Liver (tissue), 8 donors: ENCODE measurements at regions not wholly inside any gene's neighbourhood (a gene's known extent, or its start where the extent isn't known, plus 50 kb on each side); places are given as distances from the start of the nearest gene placed in this dataset.

Experiments used
- DNase-seq: peaks from one replicate; pipeline ENCODE4 v3.0.0-alpha.2; 2017; ENCODE audit warnings: low spot score
- H3K27ac ChIP-seq, 2 donors: one replicate each; pipeline ENCODE4 v1.7.0; 2013; ENCODE audit warnings: inconsistent platforms in 2 of 2, low read length in 2 of 2, control low read depth in 1 of 2, low read depth in 1 of 2, mild to moderate bottlenecking in 1 of 2
- H3K27me3 ChIP-seq, 4 donors: one replicate each; pipeline versions ENCODE4 v1.6.1 to v1.7.0; 2013; ENCODE audit warnings: low read length in 3 of 4, inconsistent platforms in 1 of 4, mild to moderate bottlenecking in 1 of 4, moderate library complexity in 1 of 4; ENCODE audit not compliant: control insufficient read depth in 4 of 4, insufficient read depth in 4 of 4
- H3K36me3 ChIP-seq, 4 donors: one replicate each; pipeline versions ENCODE4 v1.6.1 to v1.7.0; 2013; ENCODE audit warnings: low read length in 3 of 4, mild to moderate bottlenecking in 3 of 4, low read depth in 1 of 4, moderate library complexity in 1 of 4; ENCODE audit not compliant: control insufficient read depth in 4 of 4, insufficient read depth in 3 of 4
- H3K4me1 ChIP-seq, 4 donors: one replicate each; pipeline versions ENCODE4 v1.6.1 to v1.7.0; 2013; ENCODE audit warnings: low read length in 3 of 4, mild to moderate bottlenecking in 3 of 4, moderate library complexity in 1 of 4; ENCODE audit not compliant: control insufficient read depth in 4 of 4, insufficient read depth in 4 of 4
- H3K4me3 ChIP-seq, 3 donors: one replicate each; pipeline versions ENCODE4 v1.6.1 to v1.7.0; 2013; ENCODE audit warnings: low read length in 3 of 3, control low read depth in 1 of 3, low read depth in 1 of 3, mild to moderate bottlenecking in 1 of 3
- H3K9ac ChIP-seq, 2 donors: one replicate each; pipeline ENCODE4 v1.7.0; 2013; ENCODE audit warnings: low read length in 2 of 2, mild to moderate bottlenecking in 2 of 2, moderate library complexity in 2 of 2, control low read depth in 1 of 2, low read depth in 1 of 2
- H3K9me3 ChIP-seq, 4 donors: one replicate each; pipeline versions ENCODE4 v1.6.1 to v1.7.0; 2013; ENCODE audit warnings: low read length in 3 of 4; ENCODE audit not compliant: control insufficient read depth in 4 of 4
- EGR1 ChIP-seq, 2 donors: IDR thresholded peaks; 2 replicates each; pipeline ENCODE4 v1.6.1; 2016 to 2018; ENCODE audit warnings: antibody characterized with exemption in 2 of 2, low read depth in 2 of 2
- FOXA1 ChIP-seq: IDR thresholded peaks from 2 replicates; pipeline ENCODE4 v1.6.1; 2016; ENCODE audit warnings: antibody characterized with exemption
- FOXA2 ChIP-seq: IDR thresholded peaks from 2 replicates; pipeline ENCODE4 v1.6.1; 2016; ENCODE audit warnings: antibody characterized with exemption
- GABPA ChIP-seq, 2 donors: IDR thresholded peaks in 1 of 2; conservative IDR thresholded peaks in 1 of 2; 2 replicates each; pipeline ENCODE4 v1.6.1; 2016; ENCODE audit warnings: antibody characterized with exemption in 2 of 2, mild to moderate bottlenecking in 1 of 2, moderate library complexity in 1 of 2
- HNF4A ChIP-seq, 2 donors: conservative IDR thresholded peaks; 2 replicates each; pipeline ENCODE4 v1.6.1; 2016; ENCODE audit warnings: antibody characterized with exemption in 2 of 2, mild to moderate bottlenecking in 2 of 2
- HNF4G ChIP-seq: IDR thresholded peaks from 2 replicates; pipeline ENCODE4 v1.6.1; 2016; ENCODE audit warnings: antibody characterized with exemption
- JUND ChIP-seq, 2 donors: IDR thresholded peaks; 2 replicates each; pipeline ENCODE4 v1.6.1; 2016; ENCODE audit warnings: antibody characterized with exemption in 2 of 2
- MAX ChIP-seq: IDR thresholded peaks from 2 replicates; pipeline ENCODE4 v1.6.1; 2016; ENCODE audit warnings: antibody characterized with exemption
- NR2F2 ChIP-seq: IDR thresholded peaks from 2 replicates; pipeline ENCODE4 v1.6.1; 2016; ENCODE audit warnings: antibody characterized with exemption
- RAD21 ChIP-seq, 2 donors: IDR thresholded peaks; 2 replicates each; pipeline ENCODE4 v1.6.1; 2016; ENCODE audit warnings: antibody characterized with exemption in 2 of 2, mild to moderate bottlenecking in 2 of 2
- REST ChIP-seq: IDR thresholded peaks from 2 replicates; pipeline ENCODE4 v1.6.1; 2016; ENCODE audit warnings: antibody characterized with exemption, mild to moderate bottlenecking
- RXRA ChIP-seq, 2 donors: IDR thresholded peaks; 2 replicates each; pipeline ENCODE4 v1.6.1; 2017 to 2018; ENCODE audit warnings: antibody characterized with exemption in 2 of 2, mild to moderate bottlenecking in 1 of 2
- SP1 ChIP-seq: IDR thresholded peaks from 2 replicates; pipeline ENCODE4 v1.6.1; 2018; ENCODE audit warnings: antibody characterized with exemption, mild to moderate bottlenecking
- TAF1 ChIP-seq: conservative IDR thresholded peaks from 2 replicates; pipeline ENCODE4 v1.6.1; 2016; ENCODE audit warnings: antibody characterized with exemption, mild to moderate bottlenecking
- YY1 ChIP-seq: IDR thresholded peaks from 2 replicates; pipeline ENCODE4 v1.6.1; 2016; ENCODE audit warnings: antibody characterized with exemption, mild to moderate bottlenecking
- WGBS: extraction: QIAGEN DNeasy Blood & Tissue Kit; methylation state at CpG from one replicate; pipeline ENCODE4 v1.1.7; 2013; 5-methylcytosine and 5-hydroxymethylcytosine counted together
- TF ChIP-seq, protein P1 (sequence below): IDR thresholded peaks from 2 replicates; pipeline ENCODE4 v1.6.1; 2016; ENCODE audit warnings: antibody characterized with exemption
- TF ChIP-seq, protein P2 (sequence below): IDR thresholded peaks from 2 replicates; pipeline ENCODE4 v1.6.1; 2016; ENCODE audit warnings: antibody characterized with exemption
- TF ChIP-seq, protein P3 (sequence below): fragments of 150-350 bp; IDR thresholded peaks from 2 replicates; pipeline ENCODE4 v1.5.1; 2017; ENCODE audit warnings: improper control_type of control experiment, low read depth, low read length; ENCODE audit not compliant: missing input control
- donor health status: healthy.
- donor health status: healthy.
- donor health status: healthy.
- donor health status: healthy.
- donor health status: healthy.

DNA sequence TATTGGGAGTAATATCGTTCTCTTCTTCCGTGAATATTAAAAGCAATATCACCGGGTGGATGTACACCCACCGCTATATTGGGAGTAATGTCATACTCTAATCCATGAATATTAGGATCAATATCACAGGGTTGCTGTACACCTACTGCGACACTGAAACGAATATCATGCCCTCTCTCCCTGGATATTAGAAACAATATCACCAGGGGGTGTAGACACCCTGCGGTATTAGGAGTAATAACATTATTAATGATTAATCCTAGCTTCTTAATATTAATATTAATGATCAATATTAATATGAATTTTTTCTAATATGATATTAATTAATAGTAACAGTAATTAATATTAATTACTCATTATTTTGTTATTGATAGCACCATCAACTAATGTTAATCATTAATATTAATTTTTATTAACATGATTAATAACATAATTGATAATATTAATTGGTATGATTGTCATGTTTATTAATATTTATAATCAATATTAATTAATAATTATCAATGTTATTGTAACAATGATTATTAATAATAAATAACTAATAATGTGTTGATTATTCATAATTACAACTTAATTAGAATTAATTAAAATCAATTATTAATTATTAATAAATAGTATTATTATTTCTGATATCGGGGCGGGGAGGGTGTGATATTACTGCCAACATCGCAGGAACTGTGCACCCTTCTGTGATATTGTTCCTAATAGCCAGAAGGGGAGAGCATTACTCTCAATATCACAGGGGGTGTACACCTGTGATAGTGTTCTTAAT, 121.3 kb upstream of the C1GALT1 start:
- no peak overlapping the region for H3K4me3 ChIP-seq
- no peaks in the 10 kb centered on the region for H3K36me3 ChIP-seq
- peaks cover 0 to 4% (median 2%) of the 10 kb centered on the region in 4 donors for H3K9me3 ChIP-seq
- H3K27me3 ChIP-seq, result peaks cover 0 to 2% (median 0%) of the 10 kb centered on the region in 4 donors
- no peaks in the 10 kb centered on the region for H3K4me1 ChIP-seq
- 80% methylated on average over 10 of the region's 10 CpGs for WGBS
- no peak overlapping the region for H3K27ac ChIP-seq
- TF ChIP-seq FOXA1 (no peak), SP1 (no peak), RAD21 (IDR thresholded peaks at IDR 0.05) (no peak), RXRA (IDR thresholded peaks at IDR 0.05) (no peak), TAF1 (no peak), NR2F2 (no peak), MAX (no peak), HNF4A (conservative IDR thresholded peaks at IDR 0.05) (no peak), REST (no peak), YY1 (no peak), JUND (IDR thresholded peaks at IDR 0.05) (no peak), FOXA2 (no peak), EGR1 (IDR thresholded peaks at IDR 0.05; ENCODE audit: low read depth in 2 of 2) (no peak), HNF4G (no peak), GABPA (IDR thresholded peaks at IDR 0.05 in 1 of 2, conservative IDR thresholded peaks at IDR 0.05 in 1 of 2) (no peak)
- TF ChIP-seq, protein P1, sequence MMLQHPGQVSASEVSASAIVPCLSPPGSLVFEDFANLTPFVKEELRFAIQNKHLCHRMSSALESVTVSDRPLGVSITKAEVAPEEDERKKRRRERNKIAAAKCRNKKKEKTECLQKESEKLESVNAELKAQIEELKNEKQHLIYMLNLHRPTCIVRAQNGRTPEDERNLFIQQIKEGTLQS, result no peak
- TF ChIP-seq, protein P2, sequence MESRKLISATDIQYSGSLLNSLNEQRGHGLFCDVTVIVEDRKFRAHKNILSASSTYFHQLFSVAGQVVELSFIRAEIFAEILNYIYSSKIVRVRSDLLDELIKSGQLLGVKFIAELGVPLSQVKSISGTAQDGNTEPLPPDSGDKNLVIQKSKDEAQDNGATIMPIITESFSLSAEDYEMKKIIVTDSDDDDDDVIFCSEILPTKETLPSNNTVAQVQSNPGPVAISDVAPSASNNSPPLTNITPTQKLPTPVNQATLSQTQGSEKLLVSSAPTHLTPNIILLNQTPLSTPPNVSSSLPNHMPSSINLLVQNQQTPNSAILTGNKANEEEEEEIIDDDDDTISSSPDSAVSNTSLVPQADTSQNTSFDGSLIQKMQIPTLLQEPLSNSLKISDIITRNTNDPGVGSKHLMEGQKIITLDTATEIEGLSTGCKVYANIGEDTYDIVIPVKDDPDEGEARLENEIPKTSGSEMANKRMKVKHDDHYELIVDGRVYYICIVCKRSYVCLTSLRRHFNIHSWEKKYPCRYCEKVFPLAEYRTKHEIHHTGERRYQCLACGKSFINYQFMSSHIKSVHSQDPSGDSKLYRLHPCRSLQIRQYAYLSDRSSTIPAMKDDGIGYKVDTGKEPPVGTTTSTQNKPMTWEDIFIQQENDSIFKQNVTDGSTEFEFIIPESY, result no peak
- TF ChIP-seq, protein P3, sequence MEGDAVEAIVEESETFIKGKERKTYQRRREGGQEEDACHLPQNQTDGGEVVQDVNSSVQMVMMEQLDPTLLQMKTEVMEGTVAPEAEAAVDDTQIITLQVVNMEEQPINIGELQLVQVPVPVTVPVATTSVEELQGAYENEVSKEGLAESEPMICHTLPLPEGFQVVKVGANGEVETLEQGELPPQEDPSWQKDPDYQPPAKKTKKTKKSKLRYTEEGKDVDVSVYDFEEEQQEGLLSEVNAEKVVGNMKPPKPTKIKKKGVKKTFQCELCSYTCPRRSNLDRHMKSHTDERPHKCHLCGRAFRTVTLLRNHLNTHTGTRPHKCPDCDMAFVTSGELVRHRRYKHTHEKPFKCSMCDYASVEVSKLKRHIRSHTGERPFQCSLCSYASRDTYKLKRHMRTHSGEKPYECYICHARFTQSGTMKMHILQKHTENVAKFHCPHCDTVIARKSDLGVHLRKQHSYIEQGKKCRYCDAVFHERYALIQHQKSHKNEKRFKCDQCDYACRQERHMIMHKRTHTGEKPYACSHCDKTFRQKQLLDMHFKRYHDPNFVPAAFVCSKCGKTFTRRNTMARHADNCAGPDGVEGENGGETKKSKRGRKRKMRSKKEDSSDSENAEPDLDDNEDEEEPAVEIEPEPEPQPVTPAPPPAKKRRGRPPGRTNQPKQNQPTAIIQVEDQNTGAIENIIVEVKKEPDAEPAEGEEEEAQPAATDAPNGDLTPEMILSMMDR, result no peak
- no peak overlapping the region for H3K9ac ChIP-seq
- DNase-seq, result no peak
